ENCODE measurements at regions not wholly inside any gene's neighbourhood (a gene's known extent, or its start where the extent isn't known, plus 50 kb on each side); places are given as distances from the start of the nearest gene placed in this dataset.

GRCh38 chr3:23644099-23644498 lies 161.7 kb upstream of the UBE2E1 start:
- Histone ChIP-seq H3K9ac (ENCODE audit: low read length) (no peak overlapping the region), H3K9me3 (ENCODE audit: insufficient read depth, low read length) (no peaks in the 10 kb centered on the region), H2AFZ (ENCODE audit: low read depth, low read length, severe bottlenecking) (no peak overlapping the region), H3F3A (ENCODE audit: insufficient read depth) (no peaks in the 10 kb centered on the region), H3K27me3 (ENCODE audit: low read length) (no peaks in the 10 kb centered on the region), H3K27ac (ENCODE audit: low read depth, low read length) (no peak overlapping the region), H3K36me3 (ENCODE audit: low read length) (no peaks in the 10 kb centered on the region), H3K4me3 (ENCODE audit: insufficient read depth, low read length, poor library complexity, severe bottlenecking) (no peak overlapping the region), H3K79me2 (ENCODE audit: insufficient read depth, low read length) (no peaks in the 10 kb centered on the region), H3K9me2 (replicated peaks; ENCODE audit: insufficient read depth, low read length) (no peaks in the 10 kb centered on the region), H3K4me2 (ENCODE audit: low read depth, low read length, poor library complexity, severe bottlenecking) (no peak overlapping the region), H4K20me1 (ENCODE audit: low read depth, low read length) (no peaks in the 10 kb centered on the region)
- TF ChIP-seq EZH2phosphoT487 (conservative IDR thresholded peaks at IDR 0.05; ENCODE audit: low read length) (no peak), CTCF (IDR thresholded peaks at IDR 0.05; ENCODE audit: insufficient read depth, low read length, poor library complexity, severe bottlenecking) (no peak)

- Histone ChIP-seq H3F3A (ENCODE audit: insufficient read depth) (no peaks in the 10 kb centered on the region), H3K27ac (ENCODE audit: low read depth, low read length) (no peak overlapping the region), H3K4me3 (ENCODE audit: insufficient read depth, low read length, poor library complexity, severe bottlenecking) (no peak overlapping the region), H3K9ac (ENCODE audit: low read length) (no peak overlapping the region), H3K9me3 (ENCODE audit: insufficient read depth, low read length) (no peaks in the 10 kb centered on the region), H3K27me3 (ENCODE audit: low read length) (no peaks in the 10 kb centered on the region), H3K79me2 (ENCODE audit: insufficient read depth, low read length) (no peaks in the 10 kb centered on the region), H3K9me2 (replicated peaks; ENCODE audit: insufficient read depth, low read length) (no peaks in the 10 kb centered on the region), H3K4me2 (ENCODE audit: low read depth, low read length, poor library complexity, severe bottlenecking) (no peak overlapping the region), H3K36me3 (ENCODE audit: low read length) (no peaks in the 10 kb centered on the region), H4K20me1 (ENCODE audit: low read depth, low read length) (no peaks in the 10 kb centered on the region), H2AFZ (ENCODE audit: low read depth, low read length, severe bottlenecking) (no peak overlapping the region)
- TF ChIP-seq CTCF (IDR thresholded peaks at IDR 0.05; ENCODE audit: insufficient read depth, low read length, poor library complexity, severe bottlenecking) (no peak), EZH2phosphoT487 (conservative IDR thresholded peaks at IDR 0.05; ENCODE audit: low read length) (no peak)
Observed at GRCh38 chr3:23644676-23645075, 161.1 kb upstream of the UBE2E1 start.

GRCh38 chr3:23645533-23646183 lies 160.1 kb upstream of the UBE2E1 start:
- no peak overlapping the region for H3K4me2 ChIP-seq (ENCODE audit: low read depth, low read length, poor library complexity, severe bottlenecking)
- no peak for TF ChIP-seq EZH2phosphoT487 (conservative IDR thresholded peaks at IDR 0.05; ENCODE audit: low read length)
- no peak for TF ChIP-seq CTCF (IDR thresholded peaks at IDR 0.05; ENCODE audit: insufficient read depth, low read length, poor library complexity, severe bottlenecking)

More at GRCh38 chr3:23645533-23646183, 160.1 kb upstream of the UBE2E1 start:
- Histone ChIP-seq H3K27me3 (ENCODE audit: low read length) (no peaks in the 10 kb centered on the region), H3K36me3 (ENCODE audit: low read length) (no peaks in the 10 kb centered on the region), H4K20me1 (ENCODE audit: low read depth, low read length) (no peaks in the 10 kb centered on the region), H3K79me2 (ENCODE audit: insufficient read depth, low read length) (no peaks in the 10 kb centered on the region), H2AFZ (ENCODE audit: low read depth, low read length, severe bottlenecking) (no peak overlapping the region), H3K27ac (ENCODE audit: low read depth, low read length) (no peak overlapping the region), H3K9ac (ENCODE audit: low read length) (no peak overlapping the region), H3F3A (ENCODE audit: insufficient read depth) (no peaks in the 10 kb centered on the region), H3K9me3 (ENCODE audit: insufficient read depth, low read length) (no peaks in the 10 kb centered on the region), H3K4me3 (ENCODE audit: insufficient read depth, low read length, poor library complexity, severe bottlenecking) (no peak overlapping the region), H3K9me2 (replicated peaks; ENCODE audit: insufficient read depth, low read length) (no peaks in the 10 kb centered on the region)
